ENCODE measurements at regions not wholly inside any gene's neighbourhood (a gene's known extent, or its start where the extent isn't known, plus 50 kb on each side); places are given as distances from the start of the nearest gene placed in this dataset.

DNA sequence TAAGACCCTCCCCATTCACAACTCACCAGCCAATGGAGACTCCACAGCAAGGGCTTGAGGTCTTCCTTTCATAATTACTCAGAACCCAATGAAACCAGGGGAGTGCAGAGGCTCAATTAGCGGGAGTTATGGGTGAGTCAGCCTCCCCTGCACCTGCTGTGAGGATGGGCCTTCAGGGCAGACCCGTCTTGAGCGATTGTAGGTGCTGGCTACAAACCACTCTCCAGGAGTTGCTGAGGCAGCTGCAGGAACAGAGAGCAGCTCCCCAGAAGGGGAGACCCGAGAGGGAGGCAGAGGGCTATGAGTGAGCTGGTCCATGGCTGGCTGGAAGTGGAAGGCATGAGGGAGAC, 58.5 kb upstream of the SORCS3 start:
- Histone ChIP-seq H3K79me2 (ENCODE audit: low read length) (no peaks in the 10 kb centered on the region), H3K9me3 (ENCODE audit: insufficient read depth, low read length) (no peaks in the 10 kb centered on the region), H3K4me3 (ENCODE audit: low read length) (no peak overlapping the region), H3K4me2 (ENCODE audit: low read length) (no peak overlapping the region), H3K36me3 (replicated peaks; ENCODE audit: low read depth, low read length) (no peaks in the 10 kb centered on the region), H4K20me1 (ENCODE audit: insufficient read depth, low read length) (no peaks in the 10 kb centered on the region), H3K27ac (ENCODE audit: low read length) (no peak overlapping the region), H3K27me3 (ENCODE audit: low read depth, low read length) (no peaks in the 10 kb centered on the region), H3K9ac (ENCODE audit: low read length) (no peak overlapping the region), H3K4me1 (ENCODE audit: low read length) (no peaks in the 10 kb centered on the region), H2AFZ (ENCODE audit: low read depth, low read length) (no peak overlapping the region)
- no peak for TF ChIP-seq EZH2phosphoT487 (IDR thresholded peaks at IDR 0.05; ENCODE audit: low read depth)
- TF ChIP-seq, protein P1, sequence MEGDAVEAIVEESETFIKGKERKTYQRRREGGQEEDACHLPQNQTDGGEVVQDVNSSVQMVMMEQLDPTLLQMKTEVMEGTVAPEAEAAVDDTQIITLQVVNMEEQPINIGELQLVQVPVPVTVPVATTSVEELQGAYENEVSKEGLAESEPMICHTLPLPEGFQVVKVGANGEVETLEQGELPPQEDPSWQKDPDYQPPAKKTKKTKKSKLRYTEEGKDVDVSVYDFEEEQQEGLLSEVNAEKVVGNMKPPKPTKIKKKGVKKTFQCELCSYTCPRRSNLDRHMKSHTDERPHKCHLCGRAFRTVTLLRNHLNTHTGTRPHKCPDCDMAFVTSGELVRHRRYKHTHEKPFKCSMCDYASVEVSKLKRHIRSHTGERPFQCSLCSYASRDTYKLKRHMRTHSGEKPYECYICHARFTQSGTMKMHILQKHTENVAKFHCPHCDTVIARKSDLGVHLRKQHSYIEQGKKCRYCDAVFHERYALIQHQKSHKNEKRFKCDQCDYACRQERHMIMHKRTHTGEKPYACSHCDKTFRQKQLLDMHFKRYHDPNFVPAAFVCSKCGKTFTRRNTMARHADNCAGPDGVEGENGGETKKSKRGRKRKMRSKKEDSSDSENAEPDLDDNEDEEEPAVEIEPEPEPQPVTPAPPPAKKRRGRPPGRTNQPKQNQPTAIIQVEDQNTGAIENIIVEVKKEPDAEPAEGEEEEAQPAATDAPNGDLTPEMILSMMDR (IDR thresholded peaks at IDR 0.05; ENCODE audit: low read depth, low read length), result no peak

- no peaks in the 10 kb centered on the region for H4K20me1 ChIP-seq (ENCODE audit: insufficient read depth, low read length)
- no peaks in the 10 kb centered on the region for H3K9me3 ChIP-seq (ENCODE audit: insufficient read depth, low read length)
- H3K27me3 ChIP-seq (ENCODE audit: low read depth, low read length), result no peaks in the 10 kb centered on the region
- no peaks in the 10 kb centered on the region for H3K4me1 ChIP-seq (ENCODE audit: low read length)
- H3K79me2 ChIP-seq (ENCODE audit: low read length), result no peaks in the 10 kb centered on the region
- H3K4me2 ChIP-seq (ENCODE audit: low read length), result no peak overlapping the region
- no peaks in the 10 kb centered on the region for H3K36me3 ChIP-seq (replicated peaks; ENCODE audit: low read depth, low read length)
- no peak for TF ChIP-seq EZH2phosphoT487 (IDR thresholded peaks at IDR 0.05; ENCODE audit: low read depth)
- TF ChIP-seq, protein P1 (IDR thresholded peaks at IDR 0.05; ENCODE audit: low read depth, low read length), result no peak
- H2AFZ ChIP-seq (ENCODE audit: low read depth, low read length), result no peak overlapping the region
- no peak overlapping the region for H3K4me3 ChIP-seq (ENCODE audit: low read length)
- H3K27ac ChIP-seq (ENCODE audit: low read length), result no peak overlapping the region
- no peak overlapping the region for H3K9ac ChIP-seq (ENCODE audit: low read length)
Measured at GRCh38 chr10:104582966-104583365, 58.1 kb upstream of the SORCS3 start.

GRCh38 chr10:104584541-104584940, 56.5 kb upstream of the SORCS3 start:
- Histone ChIP-seq H3K27me3 (ENCODE audit: low read depth, low read length) (no peaks in the 10 kb centered on the region), H2AFZ (ENCODE audit: low read depth, low read length) (no peak overlapping the region), H3K4me3 (ENCODE audit: low read length) (no peak overlapping the region), H3K9ac (ENCODE audit: low read length) (no peak overlapping the region), H3K27ac (ENCODE audit: low read length) (no peak overlapping the region), H4K20me1 (ENCODE audit: insufficient read depth, low read length) (no peaks in the 10 kb centered on the region), H3K4me2 (ENCODE audit: low read length) (no peak overlapping the region), H3K36me3 (replicated peaks; ENCODE audit: low read depth, low read length) (no peaks in the 10 kb centered on the region), H3K9me3 (ENCODE audit: insufficient read depth, low read length) (no peaks in the 10 kb centered on the region), H3K79me2 (ENCODE audit: low read length) (no peaks in the 10 kb centered on the region), H3K4me1 (ENCODE audit: low read length) (no peaks in the 10 kb centered on the region)
- TF ChIP-seq, protein P1 (IDR thresholded peaks at IDR 0.05; ENCODE audit: low read depth, low read length), result no peak
- TF ChIP-seq EZH2phosphoT487 (IDR thresholded peaks at IDR 0.05; ENCODE audit: low read depth), result no peak

GRCh38 chr10:104587751-104588150, 53.3 kb upstream of the SORCS3 start:
- Histone ChIP-seq H3K9ac (ENCODE audit: low read length) (no peak overlapping the region), H3K27me3 (ENCODE audit: low read depth, low read length) (peaks cover 2% of the 10 kb centered on the region; the same call in 1 of the 2 replicates), H3K36me3 (replicated peaks; ENCODE audit: low read depth, low read length) (no peaks in the 10 kb centered on the region), H2AFZ (ENCODE audit: low read depth, low read length) (no peak overlapping the region), H3K4me1 (ENCODE audit: low read length) (no peaks in the 10 kb centered on the region), H3K79me2 (ENCODE audit: low read length) (no peaks in the 10 kb centered on the region), H3K4me3 (ENCODE audit: low read length) (no peak overlapping the region), H4K20me1 (ENCODE audit: insufficient read depth, low read length) (no peaks in the 10 kb centered on the region), H3K9me3 (ENCODE audit: insufficient read depth, low read length) (no peaks in the 10 kb centered on the region), H3K27ac (ENCODE audit: low read length) (no peak overlapping the region), H3K4me2 (ENCODE audit: low read length) (no peak overlapping the region)
- TF ChIP-seq EZH2phosphoT487 (IDR thresholded peaks at IDR 0.05; ENCODE audit: low read depth), result no peak
- TF ChIP-seq, protein P1 (IDR thresholded peaks at IDR 0.05; ENCODE audit: low read depth, low read length), result no peak

All from OCI-LY3 (cell line).